Activated CD8-positive, alpha-beta memory T cell treated with anti-CD3 and anti-CD28 coated beads for 24 hours (primary cell): ENCODE measurements at regions not wholly inside any gene's neighbourhood (a gene's known extent, or its start where the extent isn't known, plus 50 kb on each side); places are given as distances from the start of the nearest gene placed in this dataset.

Source experiments
- DNase-seq: peaks from one replicate; pipeline ENCODE4 v3.0.0-alpha.2; 2020

DNA sequence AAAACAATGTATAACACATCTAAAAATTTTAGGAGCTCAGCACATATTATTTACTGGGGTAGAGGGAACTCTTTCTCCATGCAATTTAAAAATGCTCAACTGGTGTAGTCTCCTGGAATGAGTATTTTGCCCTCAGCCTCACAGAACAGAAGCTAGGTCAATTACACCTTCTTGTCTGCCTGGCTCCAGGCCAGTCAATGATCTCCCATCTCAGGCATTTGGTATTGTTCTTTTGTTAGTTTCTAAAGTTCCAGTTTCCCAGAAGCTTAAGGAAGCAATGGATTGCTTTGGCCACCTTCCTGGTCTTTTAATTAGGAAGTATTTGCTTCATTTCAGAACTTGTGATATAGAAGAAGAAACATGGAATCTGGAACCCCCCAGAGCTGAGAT, 360.3 kb upstream of the ASIC2 start:
- no peak for DNase-seq

DNA sequence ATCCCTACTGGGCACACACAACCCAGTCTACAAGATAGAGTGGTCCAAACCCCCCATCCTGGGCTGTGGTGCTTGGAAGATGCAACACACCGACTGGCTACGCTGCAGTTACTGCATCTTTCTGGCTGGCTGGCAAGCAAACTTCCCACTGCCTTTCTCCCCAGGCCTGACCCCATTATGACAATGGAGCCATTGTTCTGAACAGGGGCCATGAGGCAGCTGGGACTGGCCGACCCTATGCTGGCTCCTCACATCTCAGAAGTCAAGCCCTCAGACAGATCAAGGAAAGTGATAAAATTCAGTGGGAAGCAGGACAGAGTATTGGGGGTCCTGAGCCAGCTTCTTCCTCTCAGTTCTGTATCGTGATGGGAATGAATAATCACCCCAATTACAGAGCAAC, 364.1 kb upstream of the ASIC2 start:
- DNase-seq: no peak

DNA sequence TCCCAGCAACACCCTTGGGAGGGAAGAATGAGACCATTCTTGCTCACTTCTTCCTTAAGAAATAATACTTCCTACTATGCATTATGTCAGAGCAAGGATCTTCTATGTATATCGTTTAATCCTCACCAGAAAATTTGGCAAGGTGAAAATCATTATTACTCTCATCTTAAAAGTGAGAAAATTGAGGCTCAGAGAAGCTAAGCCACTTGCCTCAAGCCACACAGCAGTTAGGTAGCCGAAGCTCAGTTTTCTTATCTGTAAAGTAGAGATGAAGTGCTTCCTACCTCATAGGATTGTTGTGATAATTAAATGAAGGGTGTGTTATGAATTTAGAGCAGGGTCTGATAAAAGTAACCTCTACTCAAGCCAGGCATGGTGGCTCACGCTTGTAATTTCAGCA, 368.9 kb upstream of the ASIC2 start:
- no peak for DNase-seq

DNA sequence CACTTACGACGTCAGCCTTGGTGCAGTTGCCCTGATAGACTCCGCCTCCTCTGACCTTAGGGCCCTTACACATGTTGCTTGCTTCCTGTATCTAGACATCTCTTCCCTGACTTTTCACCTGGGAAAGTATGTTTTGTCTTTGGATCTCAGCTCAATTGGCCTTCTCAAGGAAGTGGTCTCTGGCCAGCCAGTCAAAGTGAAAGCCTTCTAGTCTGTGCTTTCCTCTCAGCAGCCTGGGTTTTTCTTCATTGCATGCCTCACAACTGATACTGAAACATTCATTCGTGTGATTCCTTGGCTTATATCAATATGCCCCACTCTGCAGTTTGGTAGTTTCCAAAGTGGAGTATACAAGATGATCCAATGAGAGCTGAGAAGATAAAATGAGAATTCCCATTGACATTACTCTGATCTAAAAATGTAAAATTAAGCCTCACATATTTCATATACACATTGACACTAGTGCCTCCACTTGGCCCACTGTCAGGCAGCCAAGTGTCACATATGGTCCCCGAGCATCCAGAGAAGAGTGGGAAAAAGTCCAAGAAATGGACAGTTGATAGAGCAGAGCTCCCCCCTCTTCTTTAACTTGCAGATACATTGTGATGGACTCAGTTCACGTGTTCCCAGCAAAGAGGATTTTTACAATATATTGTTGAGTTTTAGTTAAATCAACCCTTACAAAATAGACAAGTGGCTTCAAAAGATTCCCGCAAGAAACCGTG, 371.2 kb upstream of the ASIC2 start:
- DNase-seq: no peak

DNA sequence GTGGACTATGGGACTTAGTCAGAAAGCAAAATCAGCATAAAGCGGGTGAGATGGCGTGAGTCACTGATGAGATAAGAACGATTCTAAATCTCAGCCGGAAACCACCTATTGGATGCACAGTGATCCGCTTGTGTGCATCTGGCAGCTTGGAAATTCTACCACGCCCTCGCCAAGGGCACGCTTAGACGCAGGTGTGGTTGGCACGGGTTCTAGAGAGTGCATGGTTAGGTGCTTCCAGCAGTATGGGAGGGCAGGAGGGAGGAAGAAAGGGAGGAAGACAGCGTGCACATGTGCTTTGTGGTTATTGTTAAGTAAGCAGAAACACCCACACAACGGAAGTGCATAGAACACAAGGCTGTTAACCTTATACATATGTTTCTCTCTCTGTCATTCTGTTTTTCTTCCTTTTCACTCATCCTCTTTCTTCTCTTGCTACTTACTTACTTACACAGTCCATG, 374.0 kb upstream of the ASIC2 start:
- DNase-seq: no peak

DNA sequence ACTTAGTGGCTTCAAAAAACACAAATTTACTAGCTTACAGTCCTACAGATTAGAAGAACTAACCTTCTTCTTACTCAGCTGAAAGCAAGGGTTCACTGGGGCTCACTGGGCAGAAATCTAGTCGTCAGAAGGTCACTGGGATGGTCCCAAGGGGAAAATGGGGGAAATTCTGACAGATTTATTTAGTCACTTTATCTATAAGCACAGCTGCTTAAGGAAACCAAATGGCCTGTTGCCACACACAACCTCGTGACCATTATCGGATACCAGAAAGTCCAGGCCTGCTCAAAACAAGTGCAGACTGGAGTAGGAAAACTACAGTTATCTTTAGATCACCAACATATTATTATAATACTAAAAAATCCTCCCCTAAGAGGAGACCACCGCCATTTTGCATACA, 374.6 kb upstream of the ASIC2 start:
- DNase-seq: no peak

DNA sequence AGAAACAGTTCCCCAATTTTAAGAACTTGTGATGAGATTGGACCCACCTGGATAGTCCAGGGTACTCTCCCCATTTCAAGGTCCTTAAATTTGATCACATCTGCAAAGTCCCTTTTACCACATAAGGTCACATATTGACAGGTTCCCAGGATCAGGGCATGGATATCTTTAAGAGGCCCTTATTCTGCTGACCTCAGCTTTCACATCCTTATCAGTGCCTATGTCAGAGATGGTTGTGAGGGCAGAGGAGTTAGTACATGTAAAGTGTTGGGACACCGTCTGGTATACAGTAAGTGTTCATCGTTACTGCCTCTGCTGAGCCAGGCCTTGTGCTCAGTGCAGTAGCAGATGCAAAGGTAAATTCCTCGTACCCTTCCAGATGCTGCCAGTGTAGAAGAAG, 375.4 kb upstream of the ASIC2 start:
- no peak for DNase-seq

DNA sequence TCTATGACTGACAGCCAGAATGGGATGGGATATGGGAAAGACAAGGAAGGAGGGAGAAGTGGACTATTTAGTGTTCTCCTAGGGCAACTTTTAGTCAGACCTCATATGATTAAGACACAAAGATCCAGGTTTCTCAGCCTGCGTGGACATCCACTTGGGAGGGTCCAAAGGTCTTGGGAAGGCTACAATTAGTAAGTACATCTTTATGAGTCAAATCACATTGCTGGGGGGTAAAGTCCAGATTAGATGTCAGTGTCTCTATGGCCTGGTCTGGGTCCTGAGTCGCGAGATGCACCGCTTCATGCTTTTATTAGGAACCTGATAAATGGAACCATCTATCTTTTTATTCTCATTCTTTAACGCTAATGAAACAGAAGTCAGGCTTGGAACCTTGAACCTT, 378.4 kb upstream of the ASIC2 start:
- DNase-seq: no peak

DNA sequence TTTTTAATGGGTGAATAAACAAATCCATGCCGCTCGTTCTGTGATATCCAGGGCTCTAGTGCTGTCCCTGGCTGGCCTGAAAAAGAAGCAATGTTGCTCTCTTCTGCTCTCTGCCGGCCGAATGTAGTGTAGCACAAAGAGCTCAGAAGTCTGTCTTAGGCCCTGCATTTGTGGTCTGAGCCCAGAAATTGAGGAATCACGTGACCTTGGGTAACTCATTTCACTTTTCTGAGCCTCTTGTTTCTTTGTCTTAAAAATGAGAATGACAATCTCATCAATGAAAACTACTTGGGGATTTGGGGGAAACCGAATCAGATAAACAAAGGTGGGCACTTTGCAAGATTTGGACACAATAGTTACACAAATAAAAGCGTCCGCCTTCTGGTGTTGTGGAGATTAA, 381.6 kb upstream of the ASIC2 start:
- DNase-seq: peak; percentile 65

DNA sequence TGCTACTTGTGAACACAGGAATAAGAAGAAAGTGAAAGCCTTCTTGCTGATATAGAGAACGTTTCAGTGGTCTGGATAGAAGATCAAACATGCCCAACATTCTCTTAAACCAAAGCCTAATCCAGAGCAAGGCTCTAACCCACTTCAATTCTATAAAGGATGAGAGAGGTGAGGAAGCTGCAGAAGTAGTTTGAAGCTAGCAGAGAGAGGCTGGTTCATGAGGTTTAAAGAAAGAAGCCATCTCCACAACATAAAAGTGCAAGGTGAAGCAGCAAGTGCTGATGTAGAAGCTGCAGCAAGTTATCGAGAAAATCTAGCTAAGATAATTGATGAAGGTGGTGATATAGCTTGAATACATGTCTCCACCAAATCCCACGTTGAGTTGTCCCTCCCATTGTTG, 383.3 kb upstream of the ASIC2 start:
- no peak for DNase-seq

DNA sequence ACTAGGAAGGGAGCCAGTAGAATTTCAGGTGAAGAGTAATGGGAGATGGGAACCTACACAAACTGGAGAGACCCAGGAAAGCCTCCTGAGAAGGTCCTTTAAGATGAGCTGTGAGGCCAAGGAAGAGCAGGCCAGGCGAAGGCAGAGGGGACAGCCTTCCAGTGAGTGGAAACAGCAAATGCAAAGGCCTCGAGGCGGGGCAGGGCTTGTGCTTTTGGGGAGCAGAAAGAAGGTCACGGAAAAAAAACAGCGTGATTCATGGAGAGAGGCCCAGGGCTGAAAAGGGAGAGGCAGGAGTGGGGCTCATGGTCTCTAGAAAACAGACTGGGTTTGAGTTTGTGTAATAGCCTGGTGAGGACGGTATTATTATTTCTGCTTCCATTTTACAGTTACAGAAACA, 386.5 kb upstream of the ASIC2 start:
- DNase-seq: no peak

DNA sequence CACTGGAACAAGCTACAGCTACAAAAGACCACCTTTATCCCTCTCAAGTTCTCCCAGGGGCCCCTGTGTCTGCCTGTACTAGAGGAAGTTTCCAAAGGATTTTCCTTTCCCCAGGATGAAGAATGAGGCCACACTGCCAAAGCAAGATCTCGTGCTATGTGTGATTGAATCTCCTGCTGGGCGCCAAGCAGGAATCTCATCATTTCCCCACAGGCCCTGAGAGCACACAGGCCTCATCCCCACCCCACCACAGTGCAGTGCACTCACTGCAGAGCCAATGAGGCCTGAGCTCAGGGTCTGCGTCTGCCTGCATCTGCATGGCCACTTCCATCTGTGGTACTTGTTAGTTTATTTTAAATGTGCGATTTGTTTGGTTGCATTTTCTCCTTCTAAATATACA, 387.4 kb upstream of the ASIC2 start:
- DNase-seq: no peak

DNA sequence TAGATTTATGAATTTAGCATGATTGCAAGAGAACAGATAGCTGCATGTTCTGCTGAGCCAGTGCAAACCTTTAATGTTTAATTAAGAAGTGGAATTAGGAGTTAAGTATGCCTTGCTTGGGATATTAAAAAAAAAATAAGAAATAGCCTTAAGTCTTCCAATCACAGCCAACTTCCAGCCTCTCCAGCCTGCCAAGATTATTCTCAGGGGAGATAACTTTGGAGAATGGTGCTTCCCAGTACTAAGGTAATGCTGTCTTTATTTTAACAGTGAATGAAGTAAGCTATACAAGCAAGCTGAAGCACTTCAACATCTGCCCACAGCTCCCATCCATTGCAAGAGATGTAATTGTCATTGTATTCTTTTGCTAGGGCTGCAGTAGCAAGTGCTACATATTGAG, 389.5 kb upstream of the ASIC2 start:
- DNase-seq: no peak

DNA sequence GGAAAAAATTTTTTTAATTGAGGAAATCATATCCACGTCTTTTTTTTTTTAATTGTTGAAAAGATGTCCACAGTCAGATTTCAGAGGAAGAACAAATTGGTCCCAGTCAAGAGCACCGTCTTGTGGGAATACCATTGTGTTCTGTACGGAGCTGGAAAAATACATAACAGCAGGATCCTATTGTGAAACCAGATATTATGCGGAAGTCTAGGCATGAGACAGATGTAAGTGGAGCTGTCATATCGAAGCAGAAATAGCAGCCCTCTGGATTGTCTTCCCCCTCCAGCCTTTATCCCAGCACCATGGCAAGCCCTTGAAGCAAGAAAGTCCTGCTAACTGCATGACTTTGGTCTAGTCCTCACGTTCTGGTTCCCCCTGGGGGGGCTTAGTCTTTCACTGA, 391.6 kb upstream of the ASIC2 start:
- DNase-seq: no peak

DNA sequence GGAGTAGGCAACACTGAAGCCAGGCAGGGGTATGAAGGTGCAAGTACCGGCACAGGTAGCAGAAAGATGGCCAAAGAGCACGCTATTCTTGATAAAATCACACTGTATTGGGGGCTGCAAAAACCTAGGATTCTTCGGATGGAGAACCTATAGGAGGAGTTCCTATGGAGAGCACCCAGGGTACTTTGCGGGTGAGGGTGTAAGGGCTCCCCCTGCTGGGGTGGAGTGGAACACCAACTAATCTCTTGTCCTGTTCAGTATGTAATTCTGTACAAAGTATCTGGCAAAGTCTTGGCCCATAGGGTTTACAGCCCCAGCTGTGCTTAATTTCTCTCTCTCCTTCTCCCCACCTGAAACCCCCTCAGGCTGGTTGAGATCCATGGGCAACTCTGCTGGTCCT, 393.1 kb upstream of the ASIC2 start:
- DNase-seq: no peak

DNA sequence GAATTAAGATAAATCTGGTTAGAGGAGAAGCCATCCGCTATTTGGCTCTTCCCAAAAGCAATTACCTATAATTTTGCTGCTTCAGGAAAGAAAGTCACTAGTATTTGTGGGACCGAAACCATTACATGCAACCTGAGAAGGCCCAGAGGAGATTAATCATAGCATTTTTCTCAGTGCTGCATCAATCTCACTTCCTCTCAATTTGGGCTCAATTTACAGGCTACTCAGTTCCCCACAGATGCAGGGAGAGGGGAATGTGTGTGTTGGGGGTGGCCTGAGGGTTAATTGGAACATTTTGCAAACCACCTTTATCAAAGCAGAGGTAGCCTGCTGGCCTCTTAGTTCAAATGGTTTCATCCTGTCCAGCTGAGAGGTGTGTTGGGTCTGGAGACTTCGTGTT, 394.7 kb upstream of the ASIC2 start:
- DNase-seq: no peak

DNA sequence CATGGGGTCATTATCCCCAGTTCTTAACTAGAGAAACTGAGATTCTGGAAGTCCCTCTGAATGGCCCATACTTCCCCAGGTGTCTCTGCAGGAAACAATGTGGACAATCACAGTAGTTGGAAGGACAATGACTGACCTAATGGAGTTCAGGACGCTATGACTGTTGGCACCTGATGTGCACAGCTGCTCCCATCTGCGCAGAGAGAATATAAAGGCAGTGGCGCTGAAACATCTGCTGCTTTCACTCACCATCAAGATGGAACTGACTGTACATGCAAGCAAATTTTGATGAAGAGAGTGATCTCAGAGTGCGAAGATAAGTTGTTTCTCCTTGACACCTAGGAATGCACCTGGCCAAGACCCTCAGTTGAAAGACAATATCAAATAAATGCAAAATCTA, 395.7 kb upstream of the ASIC2 start:
- DNase-seq: no peak

DNA sequence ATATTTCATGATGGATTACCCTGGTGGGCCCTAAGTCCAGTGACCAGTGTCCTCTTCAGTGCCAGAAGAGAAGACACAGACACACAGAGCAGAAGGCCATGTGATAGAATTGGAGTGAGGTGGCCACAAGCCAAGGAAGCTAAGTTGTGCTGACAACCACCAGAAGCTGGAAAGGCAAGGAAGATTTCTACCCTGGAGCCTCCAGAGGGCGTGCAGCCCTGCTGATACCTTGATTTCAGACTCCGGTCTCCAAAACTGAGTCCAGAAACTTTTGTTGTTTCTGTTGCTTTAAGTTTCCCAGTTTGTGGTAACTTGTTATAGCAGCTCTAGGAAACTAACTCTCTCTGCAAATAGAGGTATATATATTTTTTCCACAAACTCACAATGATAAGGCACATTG, 396.6 kb upstream of the ASIC2 start:
- DNase-seq: no peak

DNA sequence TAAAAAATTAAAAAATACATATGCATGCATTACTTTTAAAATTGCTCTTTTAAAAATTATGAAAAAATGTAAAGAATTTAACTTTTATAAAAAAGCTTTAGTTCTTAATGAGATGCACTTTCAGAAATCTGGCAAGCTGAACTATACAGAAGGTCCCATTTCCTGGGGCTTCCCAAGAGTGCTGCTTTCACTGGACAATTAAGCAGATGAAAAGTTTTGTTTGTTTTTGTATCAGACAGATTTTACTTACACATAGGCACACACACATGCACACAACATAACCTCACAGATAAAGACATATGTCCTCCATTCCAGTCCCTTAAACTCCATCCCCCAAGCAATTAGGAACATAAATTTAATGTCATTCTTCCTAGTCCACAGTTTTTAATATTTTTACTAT, 402.3 kb upstream of the ASIC2 start:
- no peak for DNase-seq

DNA sequence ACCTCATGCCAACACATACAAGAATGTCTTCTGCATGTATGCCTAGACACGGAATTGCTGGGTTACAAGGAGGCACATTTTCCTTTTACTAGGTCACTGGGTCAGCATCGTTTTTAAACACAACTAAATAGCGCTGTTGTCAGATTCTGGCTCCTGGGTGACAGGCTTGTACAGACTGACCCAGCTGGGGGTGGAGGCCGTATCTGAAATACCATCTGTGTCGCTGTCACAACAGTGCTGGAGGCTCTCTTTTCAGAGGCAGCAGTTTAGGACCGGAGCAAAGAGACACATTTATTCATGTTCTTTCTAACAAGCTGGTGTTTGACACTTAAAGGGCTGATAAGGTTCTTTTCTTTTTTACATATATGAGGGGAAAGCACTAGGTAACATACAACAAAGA, 403.0 kb upstream of the ASIC2 start:
- DNase-seq: no peak

DNA sequence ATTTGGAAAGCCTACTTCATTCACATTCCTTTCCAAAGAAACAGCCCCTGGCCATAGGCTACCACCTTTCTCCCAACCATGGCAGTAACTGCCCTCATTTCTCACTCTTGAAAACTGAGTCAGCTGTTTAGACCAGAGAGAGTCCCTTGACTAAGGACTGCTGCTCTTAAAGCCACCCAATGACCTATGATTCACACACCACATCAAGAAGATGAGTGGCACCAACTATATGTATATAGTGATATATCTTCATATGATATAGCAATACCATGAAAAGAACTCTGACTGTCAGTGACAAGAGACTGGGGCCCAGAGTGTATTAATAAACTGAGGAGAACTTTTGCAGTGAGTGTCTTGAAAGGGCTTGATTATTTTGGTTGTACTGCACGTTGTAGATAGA, 404.5 kb upstream of the ASIC2 start:
- no peak for DNase-seq

DNA sequence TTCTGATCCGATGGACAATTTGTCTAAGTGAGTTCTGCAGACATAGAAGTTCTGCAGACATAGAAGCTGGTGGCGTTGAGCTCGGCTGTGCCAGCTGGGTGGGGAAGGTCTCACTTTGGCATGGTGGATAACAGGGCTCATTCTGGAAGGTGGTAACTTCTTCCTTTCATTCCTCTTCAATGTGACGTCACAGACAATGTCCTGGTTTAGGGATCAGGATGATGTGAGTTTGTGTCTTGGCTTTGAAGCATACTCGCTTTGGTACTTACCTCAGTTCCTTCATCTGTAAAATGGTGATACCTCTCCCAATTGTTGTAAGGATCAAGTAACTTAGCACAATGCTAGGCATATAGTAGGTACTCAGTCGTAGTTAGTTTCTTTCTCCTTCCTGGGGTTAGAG, 408.8 kb upstream of the ASIC2 start:
- no peak for DNase-seq

DNA sequence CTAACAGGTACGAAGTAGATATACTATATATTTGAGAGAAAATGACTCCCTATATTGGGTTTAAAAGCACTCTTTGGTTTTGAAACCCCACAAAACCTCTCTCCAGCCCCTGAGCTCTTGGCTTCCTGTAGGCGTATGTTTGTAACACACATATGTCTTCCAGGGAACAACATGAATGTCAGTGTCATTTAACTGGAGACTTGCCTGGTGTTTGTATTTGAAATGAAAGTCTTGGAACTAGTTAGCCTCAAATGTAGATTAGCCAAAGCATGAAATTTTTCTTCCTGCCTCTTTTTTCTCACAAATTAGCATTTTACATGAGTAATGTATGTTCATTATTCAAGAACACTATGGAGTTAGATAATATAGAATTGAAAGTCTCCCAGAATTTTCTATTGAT, 411.8 kb upstream of the ASIC2 start:
- no peak for DNase-seq

DNA sequence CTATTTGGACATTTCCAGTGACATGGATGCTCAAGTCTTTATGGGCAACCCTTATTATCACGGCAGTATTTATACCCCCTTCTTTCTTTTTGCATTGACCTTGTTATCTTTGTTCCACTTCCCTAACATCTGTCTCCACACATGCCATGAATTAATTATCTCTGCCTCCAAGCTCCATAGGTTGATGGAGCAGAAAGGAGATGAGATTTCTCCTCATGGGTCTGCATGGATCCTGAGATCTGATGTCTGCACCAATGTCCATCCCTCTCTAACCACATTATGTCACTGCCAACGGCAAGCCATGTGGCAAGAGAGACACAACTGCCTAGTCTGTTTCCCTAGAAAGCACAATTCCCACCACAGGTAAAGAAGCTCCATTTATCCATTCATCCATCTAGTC, 416.8 kb upstream of the ASIC2 start:
- no peak for DNase-seq

DNA sequence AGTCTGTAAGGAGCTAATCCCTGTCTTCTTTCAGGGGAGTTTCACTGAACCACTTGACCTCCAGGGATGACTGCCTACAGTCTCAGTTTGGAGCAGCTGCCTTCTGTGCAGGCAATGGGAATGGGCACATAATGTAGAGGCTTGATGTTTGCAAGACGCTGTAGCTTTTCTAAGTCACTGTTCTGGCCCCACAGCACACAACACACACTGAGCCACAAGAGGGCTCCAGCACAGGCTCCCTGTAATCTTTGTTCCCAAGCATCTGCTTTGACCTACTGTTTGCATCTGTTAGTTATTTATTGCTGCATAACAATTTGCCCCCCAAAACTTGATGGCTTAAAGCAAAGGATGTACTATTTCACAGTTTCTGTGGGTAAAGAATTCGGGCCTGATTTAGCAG, 419.0 kb upstream of the ASIC2 start:
- DNase-seq: no peak

DNA sequence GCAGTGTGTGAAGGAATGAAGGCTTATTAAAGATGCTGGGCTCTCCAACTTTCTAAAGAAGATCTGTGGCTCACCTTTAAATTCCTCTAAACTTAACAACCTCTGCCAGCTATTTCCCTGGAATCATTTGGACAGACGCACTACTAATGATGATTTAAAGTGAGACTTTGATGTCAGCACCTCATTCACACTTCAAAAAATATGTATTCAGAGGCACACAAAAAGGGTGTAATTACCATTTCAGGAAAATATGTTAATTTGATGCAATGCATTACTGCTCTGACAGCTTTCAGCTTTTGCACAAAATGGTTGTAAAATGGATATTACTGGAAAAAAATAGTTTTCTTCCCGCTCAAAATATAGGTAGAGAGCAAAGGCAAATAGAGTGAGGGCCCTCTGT, 423.9 kb upstream of the ASIC2 start:
- no peak for DNase-seq
